ENCODE measurements at regions not wholly inside any gene's neighbourhood (a gene's known extent, or its start where the extent isn't known, plus 50 kb on each side); places are given as distances from the start of the nearest gene placed in this dataset.

DNA sequence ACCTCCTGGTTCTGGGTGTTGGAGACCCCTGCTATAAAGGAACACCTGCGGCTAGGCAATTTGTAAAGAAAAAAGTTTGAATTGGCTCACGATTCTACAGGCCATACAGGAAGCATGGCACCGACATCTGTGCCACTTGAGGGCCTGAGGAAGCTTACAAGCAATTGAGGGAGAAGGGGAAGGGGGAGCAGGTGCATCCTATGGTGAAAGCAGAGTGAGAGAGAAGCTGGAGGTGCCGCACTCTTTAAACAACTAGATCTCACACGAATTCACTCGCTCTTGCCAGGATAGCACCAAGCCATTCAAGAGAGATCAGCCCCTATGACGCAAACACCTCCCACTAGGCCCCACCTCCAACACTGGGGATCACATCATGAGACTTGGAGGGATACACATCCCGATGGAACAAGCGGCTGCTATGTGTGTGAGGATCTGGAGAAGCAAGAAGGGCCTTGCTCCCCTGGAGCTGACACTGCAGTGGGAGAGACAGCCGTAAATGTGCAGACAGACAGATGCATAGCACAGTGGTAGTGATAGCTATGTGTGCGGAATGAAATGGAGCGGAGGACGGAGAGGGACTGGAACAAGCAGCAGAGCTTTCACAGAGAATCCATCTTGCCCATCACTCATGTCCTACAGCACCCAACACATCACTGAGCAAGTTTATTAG, 60.7 kb upstream of the HELT start:
- no peak for TF ChIP-seq FOSL2 (CRISPR knock-in tag; IDR thresholded peaks at IDR 0.05)
- no peak for TF ChIP-seq CHD4 (IDR thresholded peaks at IDR 0.05; ENCODE audit: borderline replicate concordance, low read length)

Measured in HepG2 (cell line).